ENCODE measurements at regions not wholly inside any gene's neighbourhood (a gene's known extent, or its start where the extent isn't known, plus 50 kb on each side); places are given as distances from the start of the nearest gene placed in this dataset.

DNA sequence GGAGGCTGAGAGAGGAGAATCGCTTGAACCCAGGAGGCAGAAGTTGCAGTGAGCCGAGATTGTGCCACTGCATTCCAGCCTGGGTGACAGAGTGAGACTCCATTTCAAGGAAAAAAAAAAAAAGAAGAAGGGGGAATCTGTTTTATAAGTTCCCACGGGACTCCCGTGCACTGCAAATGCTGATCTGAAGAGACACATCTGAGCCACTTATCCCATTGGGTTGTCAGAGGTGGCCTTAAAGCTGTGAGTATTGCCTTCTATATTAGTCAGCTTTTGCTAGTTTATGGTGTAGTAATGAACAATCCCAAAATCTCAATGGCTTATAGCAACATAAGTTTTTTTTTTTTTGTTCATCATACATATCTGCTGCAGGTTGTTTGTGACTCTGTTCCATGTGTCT, 82.8 kb downstream of the MRM1 start:
- Mint-ChIP-seq H3K36me3 (no peaks in the 10 kb centered on the region), H3K27me3 (ENCODE audit: low read depth) (peaks cover 38% of the 10 kb centered on the region), H3K4me3 (no peak overlapping the region), H3K27ac (no peak overlapping the region), H3K9me3 (no peaks in the 10 kb centered on the region), H3K4me1 (no peaks in the 10 kb centered on the region)
- DNase-seq (ENCODE audit: low spot score in 2 of 2, unreplicated experiment in 2 of 2) = no peak
- TF ChIP-seq, protein P1, sequence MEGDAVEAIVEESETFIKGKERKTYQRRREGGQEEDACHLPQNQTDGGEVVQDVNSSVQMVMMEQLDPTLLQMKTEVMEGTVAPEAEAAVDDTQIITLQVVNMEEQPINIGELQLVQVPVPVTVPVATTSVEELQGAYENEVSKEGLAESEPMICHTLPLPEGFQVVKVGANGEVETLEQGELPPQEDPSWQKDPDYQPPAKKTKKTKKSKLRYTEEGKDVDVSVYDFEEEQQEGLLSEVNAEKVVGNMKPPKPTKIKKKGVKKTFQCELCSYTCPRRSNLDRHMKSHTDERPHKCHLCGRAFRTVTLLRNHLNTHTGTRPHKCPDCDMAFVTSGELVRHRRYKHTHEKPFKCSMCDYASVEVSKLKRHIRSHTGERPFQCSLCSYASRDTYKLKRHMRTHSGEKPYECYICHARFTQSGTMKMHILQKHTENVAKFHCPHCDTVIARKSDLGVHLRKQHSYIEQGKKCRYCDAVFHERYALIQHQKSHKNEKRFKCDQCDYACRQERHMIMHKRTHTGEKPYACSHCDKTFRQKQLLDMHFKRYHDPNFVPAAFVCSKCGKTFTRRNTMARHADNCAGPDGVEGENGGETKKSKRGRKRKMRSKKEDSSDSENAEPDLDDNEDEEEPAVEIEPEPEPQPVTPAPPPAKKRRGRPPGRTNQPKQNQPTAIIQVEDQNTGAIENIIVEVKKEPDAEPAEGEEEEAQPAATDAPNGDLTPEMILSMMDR (IDR thresholded peaks at IDR 0.05; ENCODE audit: unreplicated experiment) = no peak

DNA sequence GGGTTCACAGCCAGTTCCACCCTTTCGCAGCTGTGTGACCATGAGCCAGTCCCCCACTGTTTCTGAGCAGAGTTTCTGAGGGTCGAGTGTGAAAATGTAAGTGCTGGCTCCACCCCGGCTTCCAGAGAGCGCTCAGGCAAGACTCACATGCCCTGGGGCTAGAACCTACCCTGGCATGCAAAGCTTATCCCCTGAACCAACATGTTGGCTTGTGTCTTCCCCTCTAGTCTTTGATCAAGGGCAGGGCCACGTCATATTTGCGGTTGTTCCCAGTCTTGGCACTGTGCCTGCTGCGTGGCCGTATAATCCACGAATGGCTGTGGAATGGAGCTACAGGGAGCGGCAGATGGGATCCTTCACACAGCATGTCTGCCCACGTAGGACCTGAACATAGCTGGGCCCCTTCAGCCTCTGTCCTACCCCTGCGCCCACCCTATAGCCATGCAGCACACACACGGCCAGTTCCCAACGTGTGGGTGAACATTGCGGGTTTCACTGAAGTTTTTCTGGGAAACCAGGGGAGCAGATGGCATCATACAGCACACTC, 84.8 kb downstream of the MRM1 start:
- no peak for DNase-seq (ENCODE audit: low spot score in 2 of 2, unreplicated experiment in 2 of 2)
- H3K9me3 Mint-ChIP-seq = no peaks in the 10 kb centered on the region
- no peaks in the 10 kb centered on the region for H3K4me1 Mint-ChIP-seq
- TF ChIP-seq, protein P1 (IDR thresholded peaks at IDR 0.05; ENCODE audit: unreplicated experiment) = no peak
- peaks cover 45% of the 10 kb centered on the region for H3K27me3 Mint-ChIP-seq (ENCODE audit: low read depth)
- no peak overlapping the region for H3K27ac Mint-ChIP-seq
- H3K4me3 Mint-ChIP-seq = no peak overlapping the region
- H3K36me3 Mint-ChIP-seq = no peaks in the 10 kb centered on the region

DNA sequence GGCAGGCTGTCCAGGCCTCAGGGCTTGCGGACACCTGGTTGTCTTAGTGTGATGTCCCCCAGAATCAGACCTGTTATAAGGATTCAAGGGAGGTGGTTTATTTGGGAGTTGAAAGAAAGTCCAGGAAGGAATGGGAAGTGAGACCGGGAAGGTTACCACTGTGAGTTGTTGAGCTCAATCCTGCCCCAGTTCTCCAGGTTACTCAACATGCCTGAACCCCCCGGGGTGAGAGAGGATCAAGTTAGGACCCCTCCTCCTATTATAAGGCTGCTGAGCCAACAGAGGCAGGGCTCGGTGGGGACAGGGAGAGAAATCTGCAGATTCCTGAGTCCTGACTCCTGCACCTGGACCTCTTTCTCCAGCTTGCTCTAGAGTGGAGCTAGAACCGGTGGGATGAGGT, 86.4 kb downstream of the MRM1 start:
- H3K4me1 Mint-ChIP-seq = no peaks in the 10 kb centered on the region
- H3K27ac Mint-ChIP-seq = no peak overlapping the region

DNA sequence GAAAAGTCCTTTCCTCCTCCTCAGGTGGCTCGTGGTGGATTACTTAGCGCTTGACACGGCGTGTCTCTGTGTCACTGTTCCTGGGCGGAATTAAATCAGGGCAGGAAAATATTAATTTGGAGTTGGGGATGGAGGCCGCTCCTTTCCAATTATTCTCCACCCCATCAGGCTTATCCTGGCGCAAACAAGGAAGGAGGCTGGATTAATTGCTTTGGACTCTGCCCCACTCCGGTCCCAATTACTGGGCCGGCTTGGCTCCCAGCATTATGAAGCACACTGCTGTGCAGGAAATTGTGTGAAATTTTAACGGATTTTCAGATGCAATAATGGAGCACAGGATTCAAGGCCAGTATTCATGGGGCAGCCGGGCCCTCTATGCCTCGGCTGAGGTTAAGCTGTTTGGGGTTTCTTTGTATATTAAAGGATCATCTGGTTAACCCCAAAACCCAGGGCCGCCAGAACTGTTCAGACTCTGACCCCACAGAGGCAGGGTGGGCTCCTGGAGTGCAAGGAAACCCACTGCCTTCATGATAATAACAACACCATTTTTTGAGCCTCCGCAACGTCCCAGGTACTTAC, 87.8 kb downstream of the MRM1 start:
- Mint-ChIP-seq H3K4me1 (no peaks in the 10 kb centered on the region), H3K4me3 (no peak overlapping the region), H3K36me3 (no peaks in the 10 kb centered on the region), H3K9me3 (no peaks in the 10 kb centered on the region), H3K27me3 (ENCODE audit: low read depth) (peaks cover 74% of the 10 kb centered on the region), H3K27ac (no peak overlapping the region)
- TF ChIP-seq, protein P1 (IDR thresholded peaks at IDR 0.05; ENCODE audit: unreplicated experiment) = no peak
- DNase-seq (ENCODE audit: low spot score in 2 of 2, unreplicated experiment in 2 of 2) = no peak

More for the DNA sequence above, 86.4 kb downstream of the MRM1 start:
- Mint-ChIP-seq H3K4me3 (no peak overlapping the region), H3K9me3 (no peaks in the 10 kb centered on the region), H3K36me3 (no peaks in the 10 kb centered on the region), H3K27me3 (ENCODE audit: low read depth) (peaks cover 60% of the 10 kb centered on the region)
- DNase-seq (ENCODE audit: low spot score in 2 of 2, unreplicated experiment in 2 of 2) = no peak
- TF ChIP-seq, protein P1 (IDR thresholded peaks at IDR 0.05; ENCODE audit: unreplicated experiment) = no peak

DNA sequence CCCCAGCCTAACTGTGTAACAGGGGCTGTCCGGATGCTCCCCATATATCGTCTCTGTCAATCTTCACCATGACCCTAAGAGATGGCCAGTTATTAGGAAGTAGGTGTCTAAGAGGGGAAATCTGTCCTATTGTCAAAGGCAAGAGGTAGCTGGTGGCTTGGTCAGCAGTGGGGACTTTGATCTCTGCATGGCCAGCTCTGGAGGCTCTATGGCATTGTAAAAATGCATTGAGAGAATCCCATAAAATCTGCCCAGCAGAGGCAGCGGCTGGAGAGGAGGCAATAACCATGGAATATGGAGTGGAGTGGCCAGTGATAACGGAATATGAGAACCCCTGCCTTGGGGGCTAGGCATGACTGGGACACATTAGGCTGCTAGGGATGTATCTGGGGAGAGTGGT, 88.8 kb downstream of the MRM1 start:
- Mint-ChIP-seq H3K4me3 (no peak overlapping the region), H3K4me1 (no peaks in the 10 kb centered on the region), H3K27ac (no peak overlapping the region), H3K27me3 (ENCODE audit: low read depth) (peaks cover 79% of the 10 kb centered on the region), H3K9me3 (no peaks in the 10 kb centered on the region), H3K36me3 (no peaks in the 10 kb centered on the region)
- TF ChIP-seq, protein P1 (IDR thresholded peaks at IDR 0.05; ENCODE audit: unreplicated experiment) = no peak
- DNase-seq (ENCODE audit: low spot score in 2 of 2, unreplicated experiment in 2 of 2) = no peak

All from mesothelial cell of epicardium (in vitro differentiated cells).